ENCODE measurements at regions not wholly inside any gene's neighbourhood (a gene's known extent, or its start where the extent isn't known, plus 50 kb on each side); places are given as distances from the start of the nearest gene placed in this dataset.

- FAIRE-seq, result no peak
- no peak for DNase-seq (ENCODE audit: insufficient read length, low spot score)
Observed at GRCh38 chr5:4212071-4212739, 616.6 kb downstream of the IRX1 start.

DNA sequence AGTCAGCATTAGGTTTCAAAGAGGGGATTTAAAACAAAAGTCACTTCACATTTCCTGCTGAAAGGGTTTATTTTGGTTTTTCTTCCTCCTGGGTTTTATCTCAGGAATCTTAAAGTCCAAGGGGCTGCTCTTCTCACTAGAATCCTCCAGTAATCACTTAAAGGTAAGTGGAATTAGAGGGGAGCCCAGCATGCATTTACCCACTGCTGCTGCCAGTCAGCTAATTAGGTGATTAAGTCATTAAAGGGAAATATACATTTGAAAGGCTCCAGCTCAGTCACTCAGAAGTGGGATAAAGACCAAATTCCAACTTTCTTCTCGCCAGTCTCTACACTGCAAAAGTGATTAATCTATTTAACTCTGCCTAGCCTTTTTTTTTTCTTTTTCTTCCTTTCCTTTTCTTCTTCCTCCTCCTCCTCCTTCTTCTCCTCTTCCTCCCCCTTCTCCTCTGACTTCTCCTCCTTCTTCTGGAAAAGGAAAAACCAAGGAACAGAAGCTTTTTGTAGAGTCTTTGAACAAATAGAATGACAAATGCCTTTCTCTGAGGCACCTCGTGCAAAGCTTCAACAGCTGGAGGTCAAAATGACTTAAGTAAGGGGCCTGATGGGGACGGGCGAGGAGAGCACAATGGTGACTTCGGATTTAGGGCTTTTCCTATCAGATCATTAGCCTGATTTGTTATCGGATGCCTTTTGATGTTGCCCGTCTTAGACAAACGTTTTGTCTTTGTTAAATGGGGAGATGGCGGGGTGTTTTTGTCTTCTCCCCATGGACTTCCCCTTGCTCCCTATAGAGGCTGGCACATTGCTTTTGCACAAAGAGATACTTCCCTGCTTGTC lies 617.6 kb downstream of the IRX1 start:
- FAIRE-seq (no peak), DNase-seq (ENCODE audit: insufficient read length, low spot score) (no peak)

- no peak for FAIRE-seq
- no peak for DNase-seq (ENCODE audit: insufficient read length, low spot score)
Observed at GRCh38 chr5:4215143-4215542, 619.5 kb downstream of the IRX1 start.

- DNase-seq (ENCODE audit: insufficient read length, low spot score) (no peak), FAIRE-seq (no peak)
Observed at GRCh38 chr5:4216142-4216541, 620.5 kb downstream of the IRX1 start.

GRCh38 chr5:4220016-4220415 lies 624.4 kb downstream of the IRX1 start:
- FAIRE-seq, result no peak

DNA sequence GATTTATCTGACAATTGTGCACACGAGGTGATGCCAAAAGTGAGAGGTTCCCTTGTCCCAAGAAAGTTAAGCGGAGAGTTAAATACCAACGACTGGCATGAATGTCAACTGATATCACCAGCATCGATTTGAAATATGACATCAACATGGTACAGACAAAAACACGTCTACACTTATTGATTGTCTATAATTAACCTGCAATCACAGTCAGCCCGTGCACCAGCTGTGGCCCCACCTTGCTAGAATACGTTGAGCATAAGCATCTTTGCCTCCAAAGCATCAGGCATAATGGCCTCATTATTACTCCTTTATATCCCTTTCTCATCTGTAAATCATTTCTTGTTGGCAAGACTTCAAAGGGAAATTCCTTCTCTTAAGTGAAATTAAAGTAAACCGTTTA lies 625.4 kb downstream of the IRX1 start:
- FAIRE-seq (no peak), DNase-seq (ENCODE audit: insufficient read length, low spot score) (no peak)

More at GRCh38 chr5:4220016-4220415, 624.4 kb downstream of the IRX1 start:
- DNase-seq (ENCODE audit: insufficient read length, low spot score), result no peak

DNA sequence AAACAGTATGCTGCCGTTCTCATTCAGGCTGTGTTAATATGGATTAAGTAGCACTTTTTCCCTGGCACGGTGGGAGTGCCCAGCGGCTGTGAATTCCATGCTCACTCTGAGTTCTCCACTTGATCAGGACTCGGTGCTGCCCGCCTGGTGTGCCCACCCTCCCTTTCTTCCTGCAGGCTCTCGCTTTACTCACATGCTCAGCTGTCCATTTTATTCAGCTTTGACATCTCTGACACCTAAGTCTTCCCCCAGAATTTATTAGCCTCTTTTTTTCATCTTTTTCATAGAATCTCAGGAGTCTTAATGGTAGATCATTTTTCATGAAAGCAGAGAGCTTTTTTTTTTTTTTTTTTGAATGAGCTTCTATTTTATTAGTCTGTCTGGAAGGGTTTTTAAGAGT lies 626.5 kb downstream of the IRX1 start:
- FAIRE-seq (no peak), DNase-seq (ENCODE audit: insufficient read length, low spot score) (no peak)

DNA sequence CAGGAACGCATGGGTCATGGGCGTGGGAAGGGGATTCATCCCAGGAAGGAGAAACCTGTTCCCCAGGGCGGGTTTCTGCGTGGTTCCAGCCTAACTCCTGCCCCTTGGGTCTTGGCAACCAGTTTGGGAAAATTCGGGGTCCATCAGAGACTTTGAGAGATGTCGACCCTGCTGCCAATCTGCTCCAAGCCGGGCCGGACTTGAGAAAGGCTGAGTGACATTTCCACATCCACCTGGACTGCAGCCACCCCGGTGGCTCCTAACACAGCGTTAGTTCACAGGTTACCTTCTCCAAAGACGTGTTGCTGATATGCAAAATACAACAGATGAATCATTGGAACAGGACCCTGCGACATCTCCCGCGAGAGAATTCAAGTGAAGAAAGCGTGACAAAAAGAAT lies 627.2 kb downstream of the IRX1 start:
- DNase-seq (ENCODE audit: insufficient read length, low spot score) (no peak), FAIRE-seq (no peak)

GRCh38 chr5:4225741-4226140 lies 630.1 kb downstream of the IRX1 start:
- no peak for DNase-seq (ENCODE audit: insufficient read length, low spot score)
- FAIRE-seq, result no peak

GRCh38 chr5:4226565-4226964 lies 630.9 kb downstream of the IRX1 start:
- DNase-seq (ENCODE audit: insufficient read length, low spot score) (no peak), FAIRE-seq (no peak)

- DNase-seq (ENCODE audit: insufficient read length, low spot score), result no peak
- FAIRE-seq, result no peak
Observed at GRCh38 chr5:4228708-4229107, 633.1 kb downstream of the IRX1 start.

GRCh38 chr5:4229414-4230292 lies 634.0 kb downstream of the IRX1 start:
- DNase-seq (ENCODE audit: insufficient read length, low spot score) (no peak), FAIRE-seq (no peak)

GRCh38 chr5:4230471-4230785 lies 634.8 kb downstream of the IRX1 start:
- DNase-seq (ENCODE audit: insufficient read length, low spot score) (no peak), FAIRE-seq (no peak)

DNA sequence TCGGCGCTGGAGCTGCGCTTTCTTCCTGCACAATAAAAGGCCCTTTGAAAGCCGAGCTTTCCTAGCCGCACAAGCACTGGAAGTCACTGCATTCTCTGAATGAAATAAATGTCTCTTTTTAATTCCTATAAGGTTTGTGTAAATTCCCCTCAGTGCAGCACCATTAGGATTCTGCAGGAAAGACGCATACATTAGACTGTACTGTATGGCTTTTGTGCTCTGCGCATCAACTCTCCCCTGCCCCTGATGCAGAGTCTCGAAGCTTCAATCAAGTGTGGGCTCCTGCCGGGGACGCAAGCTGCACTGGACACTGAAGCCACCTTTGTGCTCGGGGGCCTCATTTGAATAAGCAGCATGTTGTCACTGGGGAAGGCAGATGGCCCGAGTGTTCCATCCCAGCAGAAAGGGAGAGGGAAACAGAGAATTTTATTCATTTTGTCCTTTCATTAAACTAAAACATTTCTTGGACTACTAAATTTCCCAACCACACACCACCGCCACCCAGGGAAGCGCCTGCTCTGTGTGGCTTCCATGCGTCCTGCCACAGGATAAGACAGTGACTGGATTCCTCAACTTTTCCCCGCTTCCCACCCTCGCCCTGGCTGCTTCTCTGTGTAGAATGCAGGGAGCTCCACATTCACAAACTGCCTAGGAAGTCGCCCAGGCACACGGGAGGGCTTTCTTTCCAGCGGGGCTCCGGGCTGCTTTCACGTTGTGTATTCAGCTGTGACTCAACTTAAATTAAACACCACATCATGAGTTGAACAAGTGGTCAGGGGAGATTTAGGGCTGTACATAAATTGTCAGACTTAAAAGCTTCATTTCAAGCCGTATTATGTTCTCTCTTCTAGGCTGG lies 635.4 kb downstream of the IRX1 start:
- no peak for FAIRE-seq

GRCh38 chr5:4232084-4232483 lies 636.5 kb downstream of the IRX1 start:
- FAIRE-seq, result no peak

More for the DNA sequence above, 635.4 kb downstream of the IRX1 start:
- DNase-seq (ENCODE audit: insufficient read length, low spot score), result no peak

DNA sequence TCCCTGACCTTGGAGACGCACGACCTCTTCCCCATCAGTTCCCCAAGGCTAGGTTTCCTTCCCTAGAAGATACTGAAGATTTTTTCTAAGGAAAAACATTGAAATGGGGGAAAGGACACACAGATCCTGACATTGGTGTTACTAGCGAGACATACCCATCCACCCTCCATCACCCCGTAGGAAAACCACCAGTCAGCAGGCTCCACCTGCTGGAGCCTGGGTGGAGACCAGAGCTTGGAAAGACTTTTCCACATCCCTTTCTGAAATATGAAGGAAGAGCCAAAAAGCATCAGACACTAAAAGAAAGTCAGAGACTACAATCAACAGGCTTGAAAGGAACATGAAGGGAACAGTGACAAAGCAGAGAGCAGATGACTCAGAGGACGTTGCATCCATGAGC lies 638.0 kb downstream of the IRX1 start:
- DNase-seq (ENCODE audit: insufficient read length, low spot score) (no peak), FAIRE-seq (no peak)

More at GRCh38 chr5:4232084-4232483, 636.5 kb downstream of the IRX1 start:
- no peak for DNase-seq (ENCODE audit: insufficient read length, low spot score)

- FAIRE-seq (no peak), DNase-seq (ENCODE audit: insufficient read length, low spot score) (no peak)
Observed at GRCh38 chr5:4243479-4244264, 648.0 kb downstream of the IRX1 start.

- FAIRE-seq (no peak), DNase-seq (ENCODE audit: insufficient read length, low spot score) (no peak)
Observed at GRCh38 chr5:4244306-4244705, 648.7 kb downstream of the IRX1 start.

GRCh38 chr5:4245076-4245475 lies 649.4 kb downstream of the IRX1 start:
- FAIRE-seq (no peak), DNase-seq (ENCODE audit: insufficient read length, low spot score) (no peak)

- no peak for FAIRE-seq
- DNase-seq (ENCODE audit: insufficient read length, low spot score), result no peak
Observed at GRCh38 chr5:4245511-4245910, 649.9 kb downstream of the IRX1 start.

All from HTR-8/SVneo (cell line).